Tibial nerve (tissue), 4 donors: ENCODE measurements at regions not wholly inside any gene's neighbourhood (a gene's known extent, or its start where the extent isn't known, plus 50 kb on each side); places are given as distances from the start of the nearest gene placed in this dataset.

Experiments used
- EP300 ChIP-seq, 2 donors: sonication (generic); formaldehyde crosslinking; IDR thresholded peaks; one replicate each; pipeline ENCODE4 v1.6.1; 2017; ENCODE audit warnings: antibody characterized with exemption in 2 of 2, mild to moderate bottlenecking in 1 of 2
- POLR2A ChIP-seq, 2 donors: fragments of 450-650 bp; IDR thresholded peaks; one replicate each; pipeline ENCODE4 v1.6.1; 2017; ENCODE audit warnings: antibody characterized with exemption in 2 of 2, mild to moderate bottlenecking in 2 of 2, moderate library complexity in 2 of 2
- TF ChIP-seq, protein P1 (sequence below), 5 experiments: fragments of 200-600 bp in 3 of 5; fragments of 450-650 bp in 2 of 5; sonication (generic) in 3 of 5; IDR thresholded peaks; one replicate each; pipeline ENCODE4 v1.5.1; 2016 to 2019; ENCODE audit warnings: antibody characterized with exemption in 5 of 5, mild to moderate bottlenecking in 3 of 5, moderate library complexity in 2 of 5

DNA sequence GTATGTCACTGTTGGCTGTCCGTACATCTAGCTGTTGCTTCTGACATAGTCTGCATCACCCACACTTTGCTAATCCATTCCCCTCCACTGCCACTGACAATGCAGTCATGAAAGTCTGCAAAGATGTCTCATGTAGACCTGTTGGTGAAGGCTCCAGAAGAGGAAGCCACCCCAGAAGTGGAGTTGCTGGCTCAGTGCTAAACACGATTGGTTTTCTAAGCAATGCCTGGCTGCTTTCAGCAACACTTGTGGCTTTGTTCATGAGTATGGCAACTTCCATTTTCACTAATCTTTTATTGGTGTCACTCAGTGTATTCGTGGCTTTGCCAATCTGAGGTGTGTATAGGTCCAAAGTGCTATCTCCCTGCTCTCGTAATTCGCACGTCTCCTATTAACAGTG is 288.1 kb downstream of the GADD45G start:
- no peak for TF ChIP-seq POLR2A (IDR thresholded peaks at IDR 0.05)
- TF ChIP-seq EP300 (IDR thresholded peaks at IDR 0.05), result no peak
- TF ChIP-seq, protein P1, sequence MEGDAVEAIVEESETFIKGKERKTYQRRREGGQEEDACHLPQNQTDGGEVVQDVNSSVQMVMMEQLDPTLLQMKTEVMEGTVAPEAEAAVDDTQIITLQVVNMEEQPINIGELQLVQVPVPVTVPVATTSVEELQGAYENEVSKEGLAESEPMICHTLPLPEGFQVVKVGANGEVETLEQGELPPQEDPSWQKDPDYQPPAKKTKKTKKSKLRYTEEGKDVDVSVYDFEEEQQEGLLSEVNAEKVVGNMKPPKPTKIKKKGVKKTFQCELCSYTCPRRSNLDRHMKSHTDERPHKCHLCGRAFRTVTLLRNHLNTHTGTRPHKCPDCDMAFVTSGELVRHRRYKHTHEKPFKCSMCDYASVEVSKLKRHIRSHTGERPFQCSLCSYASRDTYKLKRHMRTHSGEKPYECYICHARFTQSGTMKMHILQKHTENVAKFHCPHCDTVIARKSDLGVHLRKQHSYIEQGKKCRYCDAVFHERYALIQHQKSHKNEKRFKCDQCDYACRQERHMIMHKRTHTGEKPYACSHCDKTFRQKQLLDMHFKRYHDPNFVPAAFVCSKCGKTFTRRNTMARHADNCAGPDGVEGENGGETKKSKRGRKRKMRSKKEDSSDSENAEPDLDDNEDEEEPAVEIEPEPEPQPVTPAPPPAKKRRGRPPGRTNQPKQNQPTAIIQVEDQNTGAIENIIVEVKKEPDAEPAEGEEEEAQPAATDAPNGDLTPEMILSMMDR (IDR thresholded peaks at IDR 0.05), result no peak
